Ovary (tissue), 7 donors: ENCODE measurements at regions not wholly inside any gene's neighbourhood (a gene's known extent, or its start where the extent isn't known, plus 50 kb on each side); places are given as distances from the start of the nearest gene placed in this dataset.
"Not testable (repeated sequence)": the region's sequence is repeated elsewhere in the genome, so short reads cannot be mapped to it uniquely, and the experiment has no call there.

Source experiments
- DNase-seq, 5 donors: peaks; one replicate each; pipeline ENCODE4 v3.0.0-alpha.2; 2019 to 2020
- H3K27ac ChIP-seq, 2 donors: fragments of 200-600 bp; one replicate each; pipeline versions ENCODE4 v1.5.1 to v1.8.0; 2019 to 2022
- H3K27me3 ChIP-seq: fragments of 200-600 bp; one replicate; pipeline ENCODE4 v1.8.0; 2022
- H3K36me3 ChIP-seq: fragments of 200-600 bp; sonication (generic); one replicate; pipeline ENCODE4 v1.5.1; 2019
- H3K4me1 ChIP-seq: one replicate; pipeline ENCODE4 v1.8.1; 2013; ENCODE audit warnings: mild to moderate bottlenecking, moderate library complexity; ENCODE audit not compliant: insufficient read depth
- H3K4me3 ChIP-seq: fragments of 200-600 bp; sonication (generic); one replicate; pipeline ENCODE4 v1.5.1; 2017
- H3K9me3 ChIP-seq, 2 donors: fragments of 200-600 bp in 1 of 2; sonication (generic) in 1 of 2; one replicate each; pipeline versions ENCODE4 v1.5.1 to v1.8.1; 2013 to 2019; ENCODE audit warnings: mild to moderate bottlenecking in 1 of 2, moderate library complexity in 1 of 2
- CTCF ChIP-seq, 3 donors: fragments of 450-650 bp in 2 of 3; fragments of 200-600 bp in 1 of 3; IDR thresholded peaks; one replicate each; pipeline versions ENCODE4 v1.5.1 to v1.8.0; 2016 to 2022; ENCODE audit warnings: antibody characterized with exemption in 3 of 3, mild to moderate bottlenecking in 1 of 3
- EP300 ChIP-seq: sonication (generic); formaldehyde crosslinking; IDR thresholded peaks from one replicate; pipeline ENCODE4 v1.6.1; 2017; ENCODE audit warnings: antibody characterized with exemption
- POLR2A ChIP-seq: fragments of 450-650 bp; IDR thresholded peaks from one replicate; pipeline ENCODE4 v1.6.1; 2017; ENCODE audit warnings: antibody characterized with exemption, mild to moderate bottlenecking, moderate library complexity
- WGBS, 3 donors: extraction: QIAGEN DNeasy Blood & Tissue Kit in 1 of 3; methylation state at CpG; one replicate each; pipeline versions ENCODE4 v1.1.5 to v1.1.7; 2013 to 2017; 5-methylcytosine and 5-hydroxymethylcytosine counted together
- intact Hi-C, 4 donors: fragments of 100-400 bp; cut with DNase I; formaldehyde crosslinking; loops; one replicate each; pipeline versions ENCODE4 v1.11.0 to v1.15.1; 2022 to 2023
- donor health status: DM: no; HTN: no; CAD: no; lungs with moderate emphysema.
- donor health status: DM: no; HTN: no; CAD: no.
- donor health status: Bipolar disorder and iron deficiency.
- donor health status: DM: no; HTN: no; CAD: no.
- donor health status: DM: yes; HTN: yes; CAD: no.

- DNase-seq, result no peak
- Histone ChIP-seq H3K4me3 (no peak overlapping the region), H3K27me3 (no peaks in the 10 kb centered on the region), H3K36me3 (no peaks in the 10 kb centered on the region), H3K9me3 (no peaks in the 10 kb centered on the region), H3K27ac (no peak overlapping the region), H3K4me1 (no peaks in the 10 kb centered on the region)
- WGBS, 3 donors, result 60 to 76% (median 72%) methylated on average over 3 of the region's 3 CpGs
- intact Hi-C loops, result no loop called here
- TF ChIP-seq POLR2A, result no peak
- no peak for TF ChIP-seq CTCF (IDR thresholded peaks at IDR 0.05)
- TF ChIP-seq EP300, result no peak
Measured at GRCh38 chr13:19083340-19083739, 98.3 kb downstream of the TUBA3C start.

- WGBS, 3 donors, result 62 to 72% (median 68%) methylated on average over 7 of the region's 7 CpGs
- H3K27ac ChIP-seq, result no peak overlapping the region
- TF ChIP-seq CTCF (IDR thresholded peaks at IDR 0.05), result no peak
- TF ChIP-seq POLR2A, result no peak
- no peak for TF ChIP-seq EP300
- H3K9me3 ChIP-seq, result no peaks in the 10 kb centered on the region
- intact Hi-C loops, result no loop called here
- DNase-seq, result no peak
- no peaks in the 10 kb centered on the region for H3K36me3 ChIP-seq
- no peaks in the 10 kb centered on the region for H3K4me1 ChIP-seq
- no peak overlapping the region for H3K4me3 ChIP-seq
- H3K27me3 ChIP-seq, result no peaks in the 10 kb centered on the region
Measured at GRCh38 chr13:19075418-19075817, 106.2 kb downstream of the TUBA3C start.

GRCh38 chr13:19074519-19074918 is 107.1 kb downstream of the TUBA3C start:
- no peak overlapping the region for H3K27ac ChIP-seq
- H3K27me3 ChIP-seq, result no peaks in the 10 kb centered on the region
- no peaks in the 10 kb centered on the region for H3K9me3 ChIP-seq
- TF ChIP-seq POLR2A (no peak), EP300 (no peak), CTCF (IDR thresholded peaks at IDR 0.05) (no peak)
- H3K36me3 ChIP-seq, result no peaks in the 10 kb centered on the region
- no peak for DNase-seq
- intact Hi-C loops, result no loop called here
- H3K4me3 ChIP-seq, result no peak overlapping the region
- whole genome bisulfite sequencing, 3 donors, result 82 to 90% (median 85%) methylated on average over 8 of the region's 8 CpGs
- no peaks in the 10 kb centered on the region for H3K4me1 ChIP-seq

- H3K27me3 ChIP-seq, intact Hi-C loops, H3K4me3 ChIP-seq, H3K27ac ChIP-seq, H3K4me1 ChIP-seq, H3K9me3 ChIP-seq, H3K36me3 ChIP-seq, DNase-seq: not testable (repeated sequence)
- 66 to 74% (median 73%) methylated on average over 6 of the region's 6 CpGs for WGBS, 3 donors
Measured at GRCh38 chr13:19074106-19074505, 107.5 kb downstream of the TUBA3C start.

DNA sequence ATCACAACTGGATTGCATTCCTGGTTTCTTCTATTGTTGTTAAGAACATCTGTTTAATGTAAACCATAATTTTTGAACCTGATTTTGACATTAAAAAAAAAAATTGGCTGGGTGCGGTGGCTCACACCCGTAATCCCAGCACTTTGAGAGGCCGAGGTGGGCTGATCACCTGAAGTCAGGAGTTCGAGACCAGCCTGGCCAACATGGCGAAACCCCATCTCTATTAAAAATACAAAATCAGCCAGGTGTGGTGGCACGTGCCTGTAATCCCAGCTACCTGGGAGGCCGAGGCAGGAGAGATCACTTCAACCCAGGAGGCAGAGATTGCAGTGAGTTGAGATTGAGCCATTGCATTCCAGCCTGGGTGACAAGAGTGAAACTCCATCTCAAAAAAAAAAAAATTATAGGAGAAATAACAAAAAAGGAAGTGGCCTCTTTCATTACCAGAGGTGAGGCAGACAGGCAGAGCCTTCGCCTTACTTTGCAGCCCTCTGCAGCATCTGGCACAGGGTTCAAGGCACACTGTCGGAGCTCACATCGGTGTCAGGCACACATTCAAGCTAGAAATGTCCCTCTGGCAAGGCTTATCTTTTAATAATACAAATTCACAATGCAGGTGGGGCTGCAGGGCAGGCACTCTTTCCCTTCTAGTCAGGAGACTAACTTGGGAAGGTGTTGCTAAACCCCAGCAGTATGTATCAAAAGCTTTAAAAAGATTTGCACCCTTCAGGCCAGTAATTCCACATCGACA is 108.5 kb downstream of the TUBA3C start:
- H3K36me3 ChIP-seq, H3K4me1 ChIP-seq, DNase-seq, H3K27me3 ChIP-seq, H3K27ac ChIP-seq, intact Hi-C loops, H3K9me3 ChIP-seq, H3K4me3 ChIP-seq: not testable (repeated sequence)
- 72 to 78% (median 75%) methylated on average over 11 of the region's 11 CpGs for whole genome bisulfite sequencing, 3 donors
